ENCODE measurements at regions not wholly inside any gene's neighbourhood (a gene's known extent, or its start where the extent isn't known, plus 50 kb on each side); places are given as distances from the start of the nearest gene placed in this dataset.

- TF ChIP-seq POLR2A (IDR thresholded peaks at IDR 0.05) (no peak), CTCF (IDR thresholded peaks at IDR 0.05) (no peak)
These were observed 427.1 kb downstream of the HAPSTR1 start for GRCh38 chr16:9518581-9518980.
